ENCODE measurements at regions not wholly inside any gene's neighbourhood (a gene's known extent, or its start where the extent isn't known, plus 50 kb on each side); places are given as distances from the start of the nearest gene placed in this dataset.

GRCh38 chr12:46105735-46106134, 115.4 kb upstream of the SCAF11 start:
- no peak for DNase-seq
- no peak for TF ChIP-seq CTCF (IDR thresholded peaks at IDR 0.05)
- ATAC-seq: no peak
- Histone ChIP-seq H3K27ac (no peak overlapping the region), H3K27me3 (no peaks in the 10 kb centered on the region), H3K9me3 (no peaks in the 10 kb centered on the region), H3K4me1 (peaks cover 0 to 8% (median 0%) of the 10 kb centered on the region in 9 donors), H3K4me3 (no peak overlapping the region), H3K36me3 (no peaks in the 10 kb centered on the region)
- WGBS, 2 donors: 84 to 88% methylated on average over 2 of the region's 2 CpGs
- intact Hi-C loops (cut with DNase I): no loop called here

DNA sequence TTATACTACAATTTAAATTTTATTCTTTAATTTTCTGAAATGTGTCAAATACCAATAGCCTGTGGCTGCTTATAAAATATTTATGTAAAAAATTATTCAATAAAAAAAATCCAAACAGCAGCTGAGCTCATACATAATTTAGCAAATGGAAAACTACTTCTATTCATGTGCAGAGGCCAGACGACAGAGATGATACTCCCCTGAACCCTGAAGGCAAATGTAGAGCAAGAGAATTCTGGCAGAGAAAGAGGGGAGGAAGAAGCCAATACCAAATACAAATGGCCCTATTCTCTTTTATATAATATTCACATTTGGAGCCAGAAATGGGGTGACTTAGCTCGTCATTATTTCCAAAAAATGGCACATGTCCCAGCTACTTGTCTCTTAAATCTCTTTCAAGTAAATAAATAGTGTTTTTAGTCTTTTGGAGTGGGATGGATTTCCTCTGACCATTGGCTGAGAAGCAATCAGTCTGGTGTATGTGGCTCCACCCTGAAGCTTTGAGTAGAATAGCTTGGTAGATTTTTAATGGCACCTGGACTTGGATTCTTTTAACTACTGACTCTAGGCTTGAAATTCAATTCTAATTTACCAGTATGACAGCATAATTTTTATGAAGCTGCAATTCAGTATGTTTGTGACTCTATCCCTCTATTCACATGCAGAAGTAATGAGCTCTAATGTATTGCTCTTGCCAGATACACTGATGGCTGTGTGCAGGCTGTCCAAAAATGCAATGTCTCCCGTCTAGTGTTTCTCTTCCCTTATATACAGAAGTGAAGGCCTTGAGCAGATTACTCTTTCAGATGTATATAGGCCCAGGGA, 113.4 kb upstream of the SCAF11 start:
- ATAC-seq: no peak
- TF ChIP-seq CTCF (IDR thresholded peaks at IDR 0.05): no peak
- no peaks in the 10 kb centered on the region for H3K9me3 ChIP-seq
- no peak overlapping the region for H3K27ac ChIP-seq
- H3K27me3 ChIP-seq: no peaks in the 10 kb centered on the region
- DNase-seq: no peak
- no peak overlapping the region for H3K4me3 ChIP-seq
- WGBS, 2 donors: 53 to 66% methylated on average over 3 of the region's 3 CpGs
- H3K36me3 ChIP-seq: no peaks in the 10 kb centered on the region
- intact Hi-C loops (cut with DNase I): no loop called here
- H3K4me1 ChIP-seq: no peaks in the 10 kb centered on the region

DNA sequence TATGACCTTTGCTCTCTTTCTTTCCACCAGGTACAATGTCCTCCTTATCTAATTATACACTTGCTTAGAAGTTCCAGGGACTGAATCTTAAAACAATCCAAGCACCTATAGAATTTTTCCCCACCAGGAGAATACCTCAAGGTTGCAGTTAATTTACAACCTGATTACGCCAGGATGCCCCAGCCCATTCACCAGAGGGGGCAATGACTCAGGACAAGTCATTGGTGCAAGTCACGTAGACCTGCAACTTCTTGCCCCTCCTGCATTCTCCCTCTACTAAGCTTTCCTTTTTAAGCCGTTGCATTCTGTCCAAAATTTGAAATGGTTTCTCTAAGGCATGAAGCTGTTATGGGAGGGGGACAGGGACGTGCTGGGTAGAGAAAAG, 111.1 kb upstream of the SCAF11 start:
- Histone ChIP-seq H3K27ac (no peak overlapping the region), H3K4me1 (no peaks in the 10 kb centered on the region), H3K27me3 (no peaks in the 10 kb centered on the region), H3K36me3 (no peaks in the 10 kb centered on the region), H3K4me3 (no peak overlapping the region), H3K9me3 (no peaks in the 10 kb centered on the region)
- intact Hi-C loops (cut with DNase I): no loop called here
- DNase-seq (no peak), ATAC-seq (no peak)
- WGBS, 2 donors: 83 to 89% methylated on average over 4 of the region's 4 CpGs
- TF ChIP-seq CTCF (IDR thresholded peaks at IDR 0.05): no peak

GRCh38 chr12:46100551-46101484, 110.4 kb upstream of the SCAF11 start:
- DNase-seq (no peak), ATAC-seq (no peak)
- H3K27ac ChIP-seq: no peak overlapping the region
- H3K27me3 ChIP-seq: no peaks in the 10 kb centered on the region
- H3K36me3 ChIP-seq: no peaks in the 10 kb centered on the region
- intact Hi-C loops (cut with DNase I): no loop called here
- WGBS, 2 donors: 80 to 82% methylated on average over 6 of the region's 6 CpGs
- no peaks in the 10 kb centered on the region for H3K4me1 ChIP-seq
- H3K4me3 ChIP-seq: no peak overlapping the region
- no peak for TF ChIP-seq CTCF (IDR thresholded peaks at IDR 0.05)
- no peaks in the 10 kb centered on the region for H3K9me3 ChIP-seq

Measured in heart right ventricle (tissue), 16 donors.